Stimulated activated CD8-positive, alpha-beta memory T cell treated with anti-CD3 and anti-CD28 coated beads, Interleukin-15, amount 100 ng/mL, for 1 hour (primary cell): ENCODE measurements at regions not wholly inside any gene's neighbourhood (a gene's known extent, or its start where the extent isn't known, plus 50 kb on each side); places are given as distances from the start of the nearest gene placed in this dataset.

Source experiments
- DNase-seq: peaks from one replicate; pipeline ENCODE4 v3.0.0-alpha.2; 2020; ENCODE audit warnings: low read depth

DNA sequence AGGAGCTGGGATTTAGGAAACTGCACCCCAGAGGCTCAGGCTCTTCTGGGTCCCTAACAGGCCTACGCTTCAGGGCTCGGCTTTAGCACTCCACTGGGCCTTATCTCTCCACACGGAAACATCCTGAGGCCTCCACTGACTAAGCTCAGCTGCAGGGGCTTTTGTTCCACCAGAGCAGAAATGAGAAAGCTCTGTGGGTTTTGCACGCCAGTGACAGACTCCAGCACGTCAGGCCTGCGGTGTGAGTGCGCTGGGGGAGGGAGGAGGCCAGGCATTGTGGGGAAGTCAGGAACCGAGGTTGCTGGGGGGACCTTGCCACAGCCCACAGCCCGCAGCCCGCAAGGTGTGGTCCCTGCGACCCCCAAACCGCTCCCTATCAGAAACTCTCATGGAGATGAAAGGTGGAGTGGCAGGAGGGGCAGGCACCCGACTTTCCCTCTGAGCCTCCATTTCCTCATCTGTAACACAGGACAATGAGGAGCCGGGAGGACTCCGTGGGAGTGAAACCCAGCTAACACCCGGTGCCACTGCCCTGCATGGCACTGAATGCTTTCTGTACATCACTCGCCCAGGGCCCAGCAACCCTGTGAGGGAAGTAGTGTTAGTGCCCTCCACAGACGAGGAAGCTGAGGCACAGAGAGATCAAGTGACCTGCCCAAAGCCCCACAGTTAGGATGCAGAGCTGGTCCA lies 106.5 kb downstream of the TPRA1 start:
- no peak for DNase-seq

- no peak for DNase-seq
Measured at GRCh38 chr3:127483005-127483641, 107.4 kb downstream of the TPRA1 start.

GRCh38 chr3:127482216-127483004 lies 108.1 kb downstream of the TPRA1 start:
- no peak for DNase-seq

GRCh38 chr3:127480196-127480954 lies 110.2 kb downstream of the TPRA1 start:
- no peak for DNase-seq

DNA sequence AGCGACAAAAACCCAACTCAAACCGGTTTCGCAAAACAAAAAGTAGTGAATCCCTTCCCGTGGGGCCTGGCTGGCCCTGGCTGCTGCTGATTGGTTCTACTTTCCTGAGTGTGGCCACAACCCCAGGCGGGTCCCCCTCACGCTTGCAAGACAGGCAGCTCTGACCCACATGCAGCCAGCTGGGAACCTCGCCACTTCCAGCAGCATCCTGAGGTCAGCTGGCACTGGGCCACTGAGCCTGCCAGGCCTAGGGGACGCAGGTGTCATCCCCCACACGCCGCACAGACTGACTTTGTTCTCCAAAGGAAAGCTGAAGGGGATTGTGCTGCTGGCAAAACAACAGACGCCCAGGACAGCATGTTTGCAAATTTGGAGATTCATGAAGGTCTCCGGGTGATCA lies 111.1 kb downstream of the TPRA1 start:
- DNase-seq: no peak

GRCh38 chr3:127478922-127479321 lies 111.6 kb downstream of the TPRA1 start:
- no peak for DNase-seq

DNA sequence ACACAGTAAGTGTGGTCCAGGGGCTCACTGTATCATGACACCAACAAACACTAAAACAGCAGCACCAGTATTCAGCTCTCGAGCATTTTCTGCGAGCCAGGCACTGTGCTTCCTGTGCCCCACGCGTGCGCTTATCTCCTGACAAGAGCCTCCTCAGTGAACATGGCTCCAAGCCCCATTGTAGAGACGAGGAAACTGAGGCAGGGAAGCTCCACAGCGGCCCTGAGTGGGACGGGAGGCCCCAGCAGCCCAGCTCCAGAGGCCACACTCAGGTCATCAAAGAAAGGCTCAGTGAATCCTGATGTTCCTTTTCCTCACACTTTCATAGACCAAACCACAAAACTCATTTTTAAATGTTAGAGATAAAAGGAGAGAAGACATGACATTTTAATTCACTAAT lies 113.1 kb downstream of the TPRA1 start:
- DNase-seq: no peak

- no peak for DNase-seq
Measured at GRCh38 chr3:127476936-127477335, 113.6 kb downstream of the TPRA1 start.

DNA sequence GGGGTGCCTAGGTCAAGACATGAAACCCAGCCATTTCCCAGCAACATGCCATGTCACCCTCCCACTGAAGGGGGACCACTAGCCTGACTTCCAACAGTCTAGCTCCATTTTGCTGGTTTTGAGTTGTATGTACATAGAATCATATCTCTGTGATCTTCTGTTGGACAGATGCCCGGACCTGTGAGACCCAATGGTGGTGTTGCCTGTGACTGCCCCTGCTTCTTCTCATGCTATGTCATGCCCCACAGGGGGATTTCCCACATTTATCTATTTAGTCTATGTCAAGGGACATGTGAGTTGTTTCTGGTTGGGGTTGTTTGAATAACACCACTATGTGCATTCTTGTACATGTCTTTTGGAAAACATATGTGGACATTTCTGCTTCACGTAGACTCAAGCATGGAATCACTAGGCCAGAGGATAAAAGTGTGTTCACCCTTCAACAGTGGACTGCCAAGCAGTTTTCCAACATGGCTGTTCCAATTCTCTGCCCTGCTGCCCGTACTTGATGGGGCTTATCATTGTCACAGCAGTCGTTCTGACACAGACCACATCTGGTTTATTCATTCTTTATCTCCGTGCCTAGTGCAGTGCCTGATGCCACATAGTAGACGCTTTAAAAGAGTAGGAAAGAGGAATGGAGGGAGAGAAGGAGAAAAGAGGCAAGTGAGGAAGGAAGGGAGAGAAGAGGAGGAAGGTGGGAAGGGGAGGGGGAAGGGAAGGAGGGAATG lies 114.4 kb downstream of the TPRA1 start:
- no peak for DNase-seq

GRCh38 chr3:127475391-127475790 lies 115.1 kb downstream of the TPRA1 start:
- no peak for DNase-seq

GRCh38 chr3:127473244-127474024 lies 117.1 kb downstream of the TPRA1 start:
- DNase-seq: no peak

GRCh38 chr3:127472506-127472905 lies 118.0 kb downstream of the TPRA1 start:
- DNase-seq: no peak

DNA sequence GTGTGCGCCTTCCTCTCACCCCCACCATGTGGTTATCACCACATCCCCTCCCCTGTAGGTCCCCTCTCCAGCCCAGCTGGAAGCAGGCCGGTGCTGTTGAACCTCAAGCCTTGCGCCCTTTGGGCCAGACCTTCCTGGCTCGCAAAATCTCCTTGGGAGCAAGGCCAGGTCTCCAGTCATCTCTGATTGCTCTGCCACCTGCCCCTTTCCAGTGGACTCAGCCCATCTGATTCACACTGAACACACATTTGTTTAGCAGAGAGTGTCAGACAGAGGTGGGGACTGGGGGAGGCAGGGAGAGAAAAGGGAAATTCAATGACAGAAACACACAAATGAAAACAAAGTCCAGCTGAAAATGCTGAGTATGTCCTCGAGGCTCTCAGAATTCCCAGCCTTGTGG lies 119.4 kb downstream of the TPRA1 start:
- DNase-seq: no peak

DNA sequence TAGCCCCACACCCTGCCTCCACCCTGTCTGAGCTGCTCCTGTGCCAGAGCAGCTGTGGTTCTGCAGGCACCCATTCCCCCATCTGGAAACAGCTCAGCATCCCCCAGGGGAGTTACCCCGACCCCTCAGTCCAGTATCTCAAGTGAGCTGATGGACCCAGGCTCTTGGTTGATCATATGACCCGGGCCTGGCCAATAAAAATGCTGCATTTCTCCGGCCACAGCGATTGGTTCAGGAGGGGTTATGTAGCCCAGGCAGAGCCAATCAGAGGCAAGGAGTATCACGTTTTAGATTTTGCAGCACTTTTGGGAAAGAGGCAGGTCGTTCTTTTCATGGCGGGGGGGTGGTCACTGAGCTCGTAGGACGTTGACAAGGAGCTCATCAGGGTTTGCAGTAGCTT lies 120.8 kb downstream of the TPRA1 start:
- DNase-seq: no peak

DNA sequence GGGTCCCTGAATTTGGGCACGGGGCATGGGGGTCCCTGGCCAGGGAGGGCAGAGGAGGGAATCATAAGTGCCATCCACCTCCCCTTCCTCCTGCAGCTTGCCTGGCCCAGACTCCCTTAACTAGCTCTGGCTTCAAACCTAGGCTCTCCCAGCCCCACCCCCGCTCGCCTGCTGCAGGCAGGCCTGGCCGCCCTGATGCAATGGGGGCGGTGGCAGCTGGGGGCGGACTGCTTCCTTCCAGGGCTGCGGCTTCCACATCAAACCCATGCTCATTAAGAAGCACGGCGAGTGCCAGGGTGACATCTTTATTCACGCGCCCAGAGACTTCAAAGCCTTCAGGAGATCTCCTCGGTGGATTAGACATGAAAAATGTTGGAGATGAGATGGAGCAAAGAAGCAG lies 123.1 kb downstream of the TPRA1 start:
- no peak for DNase-seq

- no peak for DNase-seq
Measured at GRCh38 chr3:127464642-127465041, 125.9 kb downstream of the TPRA1 start.

- DNase-seq: no peak
Measured at GRCh38 chr3:127462111-127462655, 128.3 kb downstream of the TPRA1 start.

- DNase-seq: no peak
Measured at GRCh38 chr3:127461286-127461910, 129.1 kb downstream of the TPRA1 start.

GRCh38 chr3:127459891-127460290 lies 130.6 kb downstream of the TPRA1 start:
- DNase-seq: no peak
